DOHH2 (cell line): ENCODE measurements at regions not wholly inside any gene's neighbourhood (a gene's known extent, or its start where the extent isn't known, plus 50 kb on each side); places are given as distances from the start of the nearest gene placed in this dataset.

Experiments used
- EZH2phosphoT487 ChIP-seq: fragments of 200-600 bp; sonication (generic); IDR thresholded peaks from 2 replicates; pipeline ENCODE4 v1.6.1; 2017; ENCODE audit warnings: borderline replicate concordance, mild to moderate bottlenecking, antibody characterized with exemption, low read length, moderate library complexity, mixed read lengths
- TF ChIP-seq, protein P1 (sequence below): fragments of 200-600 bp; sonication (generic); IDR thresholded peaks from one replicate; pipeline ENCODE4 v1.5.1; 2014; ENCODE audit warnings: antibody characterized with exemption, mild to moderate bottlenecking, low read depth, low read length; ENCODE audit not compliant: poor library complexity, severe bottlenecking

DNA sequence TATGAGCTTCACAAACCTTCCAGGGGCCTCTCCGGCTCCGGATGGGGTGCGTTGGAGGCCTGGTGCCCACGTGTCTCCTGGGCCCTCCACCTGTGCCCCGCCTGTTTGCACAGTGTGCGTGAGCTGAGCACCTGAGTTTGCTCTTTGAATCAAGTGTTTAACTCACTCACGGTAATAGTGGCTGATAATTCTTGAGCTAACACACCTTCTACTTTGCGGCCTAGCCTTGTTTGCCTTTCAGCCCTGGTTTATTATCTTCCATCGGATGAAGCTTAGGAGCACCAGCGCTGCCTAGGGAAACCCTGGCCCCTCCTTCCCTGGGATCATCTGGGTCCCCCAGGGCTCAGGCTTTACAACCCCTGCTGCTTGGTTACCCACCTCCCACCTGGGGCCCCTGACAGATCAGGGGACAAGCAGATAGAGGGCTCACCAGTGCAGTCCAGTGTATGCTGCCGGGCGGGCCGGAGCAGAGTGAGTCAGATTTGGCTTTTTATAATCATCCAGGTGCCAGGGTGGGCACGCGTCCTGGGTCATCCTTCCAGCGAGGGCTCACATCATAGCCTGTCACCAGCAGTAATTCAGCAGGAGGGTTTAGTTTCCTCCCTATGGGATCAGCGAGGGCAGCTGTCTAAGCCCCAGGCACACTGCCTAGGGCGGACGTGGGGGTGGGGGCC lies 62.8 kb upstream of the RFLNA start:
- TF ChIP-seq, protein P1, sequence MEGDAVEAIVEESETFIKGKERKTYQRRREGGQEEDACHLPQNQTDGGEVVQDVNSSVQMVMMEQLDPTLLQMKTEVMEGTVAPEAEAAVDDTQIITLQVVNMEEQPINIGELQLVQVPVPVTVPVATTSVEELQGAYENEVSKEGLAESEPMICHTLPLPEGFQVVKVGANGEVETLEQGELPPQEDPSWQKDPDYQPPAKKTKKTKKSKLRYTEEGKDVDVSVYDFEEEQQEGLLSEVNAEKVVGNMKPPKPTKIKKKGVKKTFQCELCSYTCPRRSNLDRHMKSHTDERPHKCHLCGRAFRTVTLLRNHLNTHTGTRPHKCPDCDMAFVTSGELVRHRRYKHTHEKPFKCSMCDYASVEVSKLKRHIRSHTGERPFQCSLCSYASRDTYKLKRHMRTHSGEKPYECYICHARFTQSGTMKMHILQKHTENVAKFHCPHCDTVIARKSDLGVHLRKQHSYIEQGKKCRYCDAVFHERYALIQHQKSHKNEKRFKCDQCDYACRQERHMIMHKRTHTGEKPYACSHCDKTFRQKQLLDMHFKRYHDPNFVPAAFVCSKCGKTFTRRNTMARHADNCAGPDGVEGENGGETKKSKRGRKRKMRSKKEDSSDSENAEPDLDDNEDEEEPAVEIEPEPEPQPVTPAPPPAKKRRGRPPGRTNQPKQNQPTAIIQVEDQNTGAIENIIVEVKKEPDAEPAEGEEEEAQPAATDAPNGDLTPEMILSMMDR, result no peak
- no peak for TF ChIP-seq EZH2phosphoT487
